DMS79 treated with DMSO at 0.1 percent for 48 hours (cell line): ENCODE measurements at regions not wholly inside any gene's neighbourhood (a gene's known extent, or its start where the extent isn't known, plus 50 kb on each side); places are given as distances from the start of the nearest gene placed in this dataset.
A peak's percentile ranks its signal among the peaks of the same experiment; 100 is the strongest.
"Not testable (repeated sequence)": the region's sequence is repeated elsewhere in the genome, so short reads cannot be mapped to it uniquely, and the experiment has no call there.

ENCODE experiments used
- DNase-seq: peaks from one replicate; lab custom pipeline; 2025; lab: John Stamatoyannopoulos, UW

DNA sequence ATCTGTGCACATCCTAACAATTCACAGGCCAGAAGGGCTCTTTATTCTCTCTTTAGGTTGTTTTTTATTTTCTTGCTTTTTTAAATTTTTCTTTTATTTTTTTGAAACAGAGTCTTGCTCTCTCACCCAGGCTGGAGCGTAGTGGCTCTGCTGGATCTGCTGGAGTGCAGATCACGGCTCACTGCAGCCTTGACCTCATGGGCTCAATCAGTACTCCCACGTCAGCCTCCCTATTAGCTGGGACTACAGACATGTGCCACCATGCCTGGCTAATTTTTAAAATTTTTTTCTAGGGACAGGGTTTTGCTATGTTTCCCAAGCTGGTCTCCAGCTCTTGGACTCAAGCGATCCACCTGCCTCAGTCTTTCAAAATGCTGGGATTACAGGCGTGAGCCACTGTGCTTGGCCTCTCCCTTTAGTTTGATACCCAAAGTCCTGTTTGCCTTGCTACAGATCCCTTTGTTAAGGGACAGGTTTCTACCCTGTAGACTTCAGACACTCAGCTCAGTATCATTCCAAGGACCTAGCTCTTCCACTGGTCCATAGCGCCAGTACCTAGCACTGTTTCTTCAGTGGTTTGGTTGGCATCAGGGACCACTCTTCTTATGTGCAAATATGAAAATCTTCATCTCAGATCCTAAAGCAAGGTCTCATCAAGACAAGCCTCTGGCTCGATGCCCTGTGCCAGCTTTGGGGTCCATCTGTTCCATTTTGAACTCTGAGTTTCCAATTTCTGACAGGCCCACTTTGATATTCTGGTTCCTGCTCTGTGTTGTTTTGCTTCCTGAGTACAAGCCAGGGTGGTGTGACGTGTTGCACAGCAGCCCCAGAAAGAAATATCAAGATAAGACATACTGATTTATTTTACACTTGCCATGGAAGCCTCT is 211.7 kb downstream of the FAT3 start:
- no peak for DNase-seq

DNA sequence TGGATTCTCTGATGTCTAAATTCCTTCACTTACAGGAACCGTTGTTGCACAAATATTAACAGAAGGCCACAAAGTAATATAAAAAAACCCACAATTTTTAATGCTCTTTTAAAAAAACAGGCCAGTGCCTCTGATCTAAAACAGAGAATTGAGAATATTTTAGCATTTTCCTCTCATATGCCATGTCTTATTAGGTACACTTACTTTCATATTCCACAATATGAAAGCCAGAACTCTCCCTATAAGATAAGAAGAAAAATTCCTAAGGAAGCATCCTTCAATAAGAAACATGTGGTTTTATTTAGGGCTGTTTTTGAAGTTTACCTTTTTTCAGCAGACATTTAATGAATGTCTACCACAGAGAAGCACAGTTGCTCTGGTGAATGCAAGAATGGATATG is 214.5 kb downstream of the FAT3 start:
- DNase-seq: no peak

DNA sequence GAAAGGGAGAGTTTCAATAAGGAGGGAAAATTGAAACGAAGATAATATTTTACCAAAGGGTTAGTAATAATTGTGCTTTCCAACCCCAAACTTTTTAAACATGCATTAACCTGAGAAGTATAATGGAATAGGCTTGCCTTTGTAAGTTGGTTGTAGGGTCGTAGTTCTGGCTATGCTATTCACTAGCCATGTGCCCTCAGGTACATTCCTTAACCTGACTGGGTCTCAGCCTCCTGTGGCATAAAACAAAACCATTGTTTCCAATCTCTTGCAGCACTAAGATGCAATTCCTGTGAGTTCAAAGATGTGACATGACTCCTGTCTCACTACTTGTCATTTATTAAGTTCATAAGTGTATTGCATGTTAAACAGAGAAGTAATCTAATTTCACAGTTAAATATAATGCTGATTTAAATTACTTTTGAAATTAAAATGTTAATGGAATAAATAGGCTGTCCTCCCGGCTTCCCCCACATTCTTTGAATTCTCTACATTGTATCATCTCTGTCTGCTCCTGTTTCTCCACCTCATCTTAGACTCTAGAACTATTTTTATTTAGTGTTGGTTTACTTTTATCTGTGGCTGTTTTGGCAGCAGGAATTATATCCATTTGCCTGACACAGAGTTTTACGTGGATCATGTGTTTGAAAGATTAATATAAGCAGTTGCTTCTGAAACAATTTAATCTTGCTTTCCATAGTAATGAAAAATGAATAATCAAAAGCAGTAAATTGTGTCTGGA is 216.3 kb downstream of the FAT3 start:
- no peak for DNase-seq

DNA sequence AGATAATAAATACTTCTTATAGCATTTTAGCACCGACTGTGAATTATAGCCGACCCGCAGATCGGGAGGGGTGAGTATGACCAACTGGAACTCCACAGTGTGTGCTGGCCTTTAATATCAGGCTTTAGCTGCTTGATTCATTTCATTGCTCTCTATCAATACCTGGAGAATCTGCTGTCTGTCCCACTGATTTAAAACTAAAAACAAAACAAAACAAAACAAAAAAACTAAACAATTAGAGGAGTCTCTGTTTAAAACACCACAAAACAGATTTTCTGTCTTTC is 216.8 kb downstream of the FAT3 start:
- DNase-seq: no peak

DNA sequence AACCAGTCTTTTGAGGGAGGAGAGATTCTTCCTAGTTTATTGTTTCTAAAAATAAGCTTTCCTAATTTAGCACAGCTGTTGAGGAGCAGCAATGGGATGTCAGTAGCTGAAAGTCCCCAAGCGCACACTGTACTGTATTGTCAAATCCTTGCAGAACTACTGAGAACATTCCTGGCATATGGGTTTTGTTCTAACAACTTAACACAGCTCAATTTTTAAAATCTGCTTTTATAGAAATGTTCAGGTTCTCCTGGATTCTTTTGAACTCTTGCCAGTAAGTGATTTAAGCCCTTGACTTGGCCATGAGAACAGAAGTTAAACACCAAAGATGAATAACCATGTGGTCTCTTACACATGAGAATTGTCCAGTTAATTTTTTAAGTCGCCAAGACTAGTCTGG is 218.6 kb downstream of the FAT3 start:
- peak; percentile 58 for DNase-seq

DNA sequence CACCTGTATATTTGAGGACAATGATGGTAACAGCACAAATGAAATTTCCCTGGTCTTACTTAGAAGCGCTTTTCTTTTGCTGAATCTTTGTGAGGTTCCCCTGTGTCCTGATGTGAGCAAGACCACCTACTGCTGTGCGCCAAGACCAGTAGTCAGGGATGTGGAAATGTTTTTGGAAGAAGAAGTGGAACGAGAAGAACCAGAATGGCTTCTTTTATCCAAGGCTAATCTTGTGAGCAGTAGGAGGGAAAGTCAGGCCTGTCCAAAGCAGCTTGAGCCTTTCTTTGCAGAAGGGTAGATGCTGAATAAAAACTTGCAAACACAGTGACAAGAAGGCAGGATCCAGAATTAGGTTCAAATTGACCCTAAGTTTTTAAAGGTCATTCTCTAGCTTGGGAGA is 223.0 kb downstream of the FAT3 start:
- DNase-seq: no peak

DNA sequence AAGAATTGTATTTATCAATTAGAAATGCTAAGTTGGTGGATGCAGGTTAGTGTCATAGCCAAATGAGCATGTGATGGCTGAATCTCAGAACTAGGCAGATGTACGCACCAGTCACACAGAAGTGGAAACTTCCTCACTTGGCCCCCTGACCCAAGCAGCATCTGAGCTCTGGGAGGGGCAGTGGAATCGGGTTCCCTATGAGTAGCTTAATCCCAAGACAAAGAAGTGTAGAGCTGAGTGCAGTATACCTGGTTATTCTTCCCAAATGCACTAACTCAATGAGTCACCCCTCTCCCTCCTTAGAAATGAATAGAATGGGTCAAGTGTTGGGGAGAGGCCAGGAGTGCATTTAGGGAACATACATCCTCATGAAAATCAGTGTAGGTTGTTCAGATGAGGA is 224.6 kb downstream of the FAT3 start:
- DNase-seq: no peak

DNA sequence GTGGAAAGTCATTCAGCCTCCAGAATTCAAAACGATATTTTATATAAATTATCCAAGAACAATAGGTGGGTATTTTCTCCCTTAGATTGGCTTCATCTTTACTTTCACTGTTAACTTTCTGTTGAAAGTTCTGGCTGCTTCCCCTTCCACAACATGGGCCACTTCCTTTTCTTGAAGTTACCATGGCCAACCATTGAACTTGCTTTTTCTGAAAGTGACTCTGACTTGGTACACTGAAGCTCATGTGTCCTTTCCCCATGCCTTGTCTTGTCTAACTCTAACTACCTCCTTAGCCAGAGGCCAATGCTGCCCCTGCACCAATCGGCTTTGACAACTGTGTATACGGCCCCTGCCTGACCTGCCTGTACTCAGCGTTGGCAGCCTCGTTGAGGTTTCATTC is 225.2 kb downstream of the FAT3 start:
- no peak for DNase-seq

DNA sequence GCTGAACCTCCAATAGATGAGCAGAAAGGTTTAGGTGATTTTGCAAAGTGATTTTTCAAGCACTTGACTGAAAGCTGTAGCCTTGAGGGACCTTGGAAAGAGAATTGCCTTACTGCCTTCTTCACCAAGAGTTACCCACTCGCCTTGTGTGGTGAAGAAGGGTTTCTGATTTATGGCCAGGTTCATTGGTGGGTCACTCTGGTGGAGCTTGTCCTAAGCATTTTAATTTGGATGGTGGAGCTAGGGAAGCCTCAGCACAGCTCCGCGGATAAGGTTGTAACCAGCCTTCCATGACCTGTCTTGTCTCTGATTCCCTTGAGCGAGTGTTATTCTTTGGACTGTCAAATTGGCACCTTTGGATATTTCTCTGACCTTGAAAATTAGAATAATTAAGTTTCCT is 226.4 kb downstream of the FAT3 start:
- DNase-seq: no peak

DNA sequence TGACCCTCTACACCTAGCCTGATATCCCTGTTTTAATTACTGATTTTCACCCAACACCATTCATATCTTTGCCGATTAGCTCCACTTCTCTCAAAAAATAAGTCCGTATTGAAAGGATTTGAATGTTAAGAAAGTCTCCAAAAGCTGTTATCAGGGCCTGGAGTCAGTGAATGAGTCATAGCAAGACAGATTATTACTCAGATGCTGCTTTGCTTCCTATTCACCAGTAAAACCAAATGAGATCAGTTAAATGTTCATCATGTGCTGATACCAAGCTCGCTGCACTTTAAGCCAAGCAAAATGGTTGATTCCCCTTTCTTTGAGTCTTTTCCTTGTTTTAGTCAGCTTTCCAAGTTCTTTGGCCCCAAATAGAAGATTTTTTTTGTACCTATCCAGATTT is 228.4 kb downstream of the FAT3 start:
- no peak for DNase-seq

DNA sequence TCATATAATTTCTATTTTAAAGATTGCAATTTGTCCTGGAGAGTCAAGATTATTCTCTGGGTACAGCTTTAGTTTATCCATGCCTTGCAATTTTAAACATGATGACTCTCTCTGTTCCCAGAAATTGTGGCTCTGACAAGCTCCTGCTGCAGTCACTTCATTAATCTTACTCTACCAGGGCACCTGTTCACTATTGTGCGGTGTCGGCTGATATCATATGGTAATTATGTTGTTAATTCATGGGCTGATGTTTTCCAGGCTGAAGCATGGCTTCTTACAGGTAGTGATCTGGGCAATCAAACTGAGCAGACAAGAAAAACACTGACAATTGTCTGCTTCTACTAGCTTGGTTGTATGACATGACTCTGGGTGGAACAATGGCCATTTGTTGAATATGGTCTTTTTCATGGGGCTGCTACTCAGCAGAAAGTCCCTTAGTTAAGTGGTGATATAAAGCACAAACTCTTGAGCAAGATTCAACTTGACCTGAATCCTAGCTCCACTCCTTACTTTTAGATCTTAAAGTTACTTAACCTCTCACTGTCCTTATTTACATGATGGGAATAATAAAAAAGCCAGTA is 230.7 kb downstream of the FAT3 start:
- no peak for DNase-seq

DNA sequence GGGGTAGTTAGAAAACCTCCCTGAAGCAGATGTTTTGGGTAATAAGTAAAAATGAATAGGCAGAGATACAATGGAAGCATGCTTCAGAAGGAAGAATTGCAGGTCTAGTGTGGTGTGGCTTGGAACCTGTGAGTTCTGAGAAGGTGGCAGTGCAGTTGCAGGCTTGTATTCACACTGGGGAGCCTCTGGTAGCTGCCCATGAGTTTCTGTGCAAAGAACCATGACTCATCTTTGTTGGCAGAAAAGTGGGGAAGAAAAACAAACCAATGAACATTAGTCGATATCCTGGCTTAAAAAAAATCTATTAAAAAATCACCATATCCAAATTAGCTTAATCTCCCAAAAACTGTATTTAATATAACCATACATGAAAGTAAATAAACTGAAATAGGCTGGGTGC is 232.6 kb downstream of the FAT3 start:
- DNase-seq: no peak

DNA sequence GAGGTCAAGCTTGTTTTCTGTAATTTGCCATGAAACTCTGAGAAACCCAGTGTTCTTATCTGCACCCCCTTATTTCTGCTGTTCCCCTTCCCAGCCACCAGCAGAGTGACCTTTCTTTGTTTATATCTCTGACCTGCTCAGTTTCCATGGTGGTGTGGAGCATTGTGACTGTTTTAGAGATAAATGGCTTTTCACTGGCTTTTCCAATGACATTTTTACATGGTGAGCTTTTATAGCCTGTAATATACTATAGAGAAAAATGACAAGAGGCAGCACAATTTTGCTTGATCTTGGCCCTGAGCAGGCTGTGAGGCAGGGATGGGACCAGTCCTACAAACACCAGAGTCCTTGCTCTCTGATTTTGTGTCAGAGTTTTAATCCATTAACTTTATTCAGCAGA is 233.9 kb downstream of the FAT3 start:
- no peak for DNase-seq

DNA sequence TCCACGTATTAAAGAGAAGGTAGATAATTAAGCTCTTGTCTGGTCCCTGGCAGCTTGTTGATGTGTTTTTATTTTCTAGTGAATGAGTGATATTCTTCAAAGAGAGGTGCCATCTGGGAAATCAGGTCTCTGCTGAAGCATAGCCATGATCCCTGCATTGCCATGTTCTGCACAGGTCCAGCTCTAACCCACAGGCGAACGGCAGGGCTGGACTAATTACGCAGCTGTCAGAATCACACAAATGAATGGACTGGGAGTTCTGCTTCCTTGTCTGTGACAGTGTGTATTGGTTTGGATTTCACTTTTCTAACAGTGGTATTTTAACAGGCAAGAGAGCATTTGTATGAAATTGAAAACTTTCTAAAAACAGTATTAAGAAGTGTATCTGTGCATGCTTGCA is 235.6 kb downstream of the FAT3 start:
- no peak for DNase-seq

DNA sequence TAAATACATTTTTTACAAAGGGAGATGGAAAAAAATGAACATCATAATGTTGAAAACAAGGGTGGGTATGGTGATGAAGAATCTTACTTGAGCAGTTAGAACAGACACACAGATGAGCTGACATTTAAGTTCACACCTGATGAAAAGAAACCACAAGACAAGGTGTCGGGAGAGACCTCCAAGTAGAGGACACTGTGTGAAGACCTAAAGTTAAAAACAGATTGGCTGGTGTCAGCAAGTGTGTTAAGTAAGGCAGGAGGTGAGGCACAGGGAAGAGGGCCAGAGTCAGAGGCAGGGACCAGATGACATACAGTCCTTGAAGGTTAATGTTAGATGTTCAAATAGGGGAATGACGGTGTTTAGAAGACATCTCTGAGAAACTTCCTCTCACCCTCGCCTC is 236.8 kb downstream of the FAT3 start:
- DNase-seq: no peak

DNA sequence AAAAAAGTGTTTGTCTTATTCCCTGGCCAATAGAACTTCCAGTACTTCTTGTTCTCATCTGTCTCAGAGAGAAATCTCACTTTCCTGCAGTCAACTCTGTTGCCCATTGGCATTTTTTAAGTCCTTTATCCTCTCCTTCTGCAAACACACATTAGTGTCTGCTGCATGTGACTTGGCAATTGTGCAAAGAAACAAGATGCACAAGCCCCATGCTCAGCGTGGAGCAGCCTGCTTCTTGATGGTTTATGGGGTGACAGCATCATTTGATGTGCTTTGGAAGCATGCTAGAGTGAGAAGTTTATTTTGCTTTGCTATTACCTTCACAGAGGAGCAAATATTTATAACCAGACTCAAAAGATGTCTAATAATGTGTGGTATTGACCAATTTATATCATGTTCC is 238.2 kb downstream of the FAT3 start:
- DNase-seq: no peak

DNA sequence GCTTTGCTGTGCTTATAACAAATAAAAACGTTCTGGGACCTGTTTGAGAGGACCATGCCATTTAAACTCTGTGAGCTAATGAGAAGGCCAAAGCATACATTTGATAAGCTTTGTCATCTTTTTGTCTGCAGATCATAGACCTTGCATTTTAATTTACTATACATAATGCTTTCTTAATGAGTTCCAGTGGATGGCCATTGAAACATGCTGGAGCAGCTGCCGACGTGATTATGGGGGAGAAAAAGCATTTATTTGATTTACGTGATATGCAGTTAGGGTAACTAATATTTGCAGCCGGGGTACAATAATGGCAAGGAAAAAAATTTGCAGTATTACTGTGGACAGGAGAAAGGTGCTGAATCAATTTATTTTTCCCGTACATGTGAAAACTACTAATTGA is 240.2 kb downstream of the FAT3 start:
- no peak for DNase-seq

DNA sequence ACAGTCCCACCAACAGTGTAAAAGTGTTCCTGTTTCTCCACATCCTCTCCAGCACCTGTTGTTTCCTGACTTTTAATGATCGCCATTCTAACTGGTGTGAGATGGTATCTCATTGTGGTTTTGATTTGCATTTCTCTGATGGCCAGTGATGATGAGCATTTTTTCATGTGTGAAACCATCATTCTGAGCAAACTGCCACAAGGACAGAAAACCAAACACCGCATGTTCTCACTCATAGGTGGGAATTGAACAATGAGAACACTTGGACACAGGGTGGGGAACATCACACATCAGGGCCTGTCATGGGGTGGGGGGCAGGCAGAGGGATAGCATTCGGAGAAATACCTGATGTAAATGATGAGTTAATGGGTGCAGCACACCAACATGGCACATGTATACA is 240.8 kb downstream of the FAT3 start:
- DNase-seq: not testable (repeated sequence)

DNA sequence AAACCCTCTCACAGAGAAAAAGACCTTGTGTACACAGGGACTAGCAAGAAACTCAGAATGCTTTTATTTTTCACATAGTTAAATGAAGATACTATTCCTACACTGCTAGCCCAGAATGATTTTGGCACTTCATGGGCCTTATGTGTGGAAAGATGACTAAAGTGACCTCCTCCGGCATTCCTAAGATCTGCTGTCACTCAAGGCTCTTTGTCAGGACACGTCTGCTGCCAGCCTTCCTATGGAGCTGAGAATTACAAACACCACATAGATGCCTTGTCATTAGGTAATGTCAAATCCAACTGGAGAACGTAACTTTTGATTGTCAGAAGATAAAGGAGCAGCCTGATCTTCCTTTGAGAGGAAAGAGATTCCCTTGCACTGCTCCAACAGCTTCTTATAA is 249.1 kb downstream of the FAT3 start:
- DNase-seq: no peak

DNA sequence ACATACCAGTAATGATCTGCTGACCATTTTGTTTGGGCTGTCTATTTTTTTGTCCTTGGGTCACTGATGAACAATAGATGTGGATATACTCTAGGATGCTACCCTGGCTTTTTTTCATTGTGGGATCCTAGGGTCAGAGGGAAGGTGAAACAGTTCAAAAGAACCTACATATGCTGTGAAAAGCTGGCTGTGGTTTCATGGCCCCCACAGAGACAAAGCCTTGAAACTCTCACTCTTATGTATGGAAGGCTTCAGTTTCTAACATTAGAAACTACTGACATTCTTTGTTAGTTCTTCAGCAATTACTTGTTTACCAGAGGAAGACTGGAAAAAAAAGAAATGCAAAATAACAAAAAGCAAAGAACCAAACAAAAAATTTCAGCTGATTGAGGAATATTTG is 250.7 kb downstream of the FAT3 start:
- no peak for DNase-seq

DNA sequence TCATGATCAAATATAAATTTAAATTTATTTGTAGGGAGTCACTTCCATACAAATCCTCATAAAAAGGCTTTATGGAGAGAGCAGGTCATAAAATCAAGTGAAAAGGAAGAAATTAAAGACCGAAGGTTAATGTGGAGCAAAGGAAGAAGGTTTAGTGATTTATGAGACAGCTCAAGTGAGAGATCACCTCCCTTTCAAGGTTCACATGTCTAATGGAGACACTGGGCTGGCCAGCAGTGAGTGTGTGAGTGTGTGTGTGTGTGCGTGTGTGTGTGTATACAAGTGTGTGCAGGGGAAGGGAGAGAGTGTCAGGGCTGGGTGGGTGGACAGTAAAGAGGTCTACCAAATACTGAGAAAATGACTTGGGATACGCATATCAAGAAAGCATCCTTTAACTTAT is 251.2 kb downstream of the FAT3 start:
- no peak for DNase-seq

DNA sequence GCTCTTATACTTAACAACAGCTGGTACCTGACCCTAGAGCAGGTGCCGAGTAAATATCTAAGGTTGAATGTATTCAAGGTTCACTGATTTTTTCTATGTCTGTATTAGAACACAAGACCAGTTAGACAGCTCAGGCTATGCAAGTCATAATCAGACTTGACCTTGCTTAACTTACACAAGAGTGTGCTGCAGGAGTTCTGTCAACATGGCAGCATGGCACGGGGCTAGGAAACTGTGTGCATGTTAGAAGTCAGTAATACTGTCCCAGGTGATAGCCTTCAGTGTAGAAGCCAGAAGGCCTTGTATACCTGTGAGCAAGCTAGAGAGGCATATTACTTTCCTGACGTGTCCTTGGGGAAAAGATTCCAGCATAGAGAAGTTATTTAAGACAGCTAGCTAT is 253.1 kb downstream of the FAT3 start:
- DNase-seq: no peak

DNA sequence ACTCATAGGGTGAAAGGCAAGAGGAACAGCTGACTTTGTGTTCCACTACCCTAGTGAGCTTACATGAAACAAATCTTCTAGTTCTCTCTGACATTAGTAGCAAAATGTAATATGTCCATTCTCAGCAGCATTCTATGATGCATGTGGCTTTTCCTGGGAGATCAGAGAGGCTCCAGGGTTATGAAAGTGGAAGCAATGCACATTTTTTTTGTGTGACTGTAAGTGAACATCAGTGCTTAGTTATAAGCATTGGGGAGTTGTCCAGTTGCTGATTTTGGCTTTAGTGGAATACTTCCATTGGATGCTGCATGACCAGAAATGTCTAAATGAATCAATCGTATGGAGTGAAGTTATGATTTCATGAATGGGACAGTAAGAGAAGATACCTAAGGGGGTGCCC is 255.9 kb downstream of the FAT3 start:
- no peak for DNase-seq
